AG08396 (cell line): ENCODE measurements at regions not wholly inside any gene's neighbourhood (a gene's known extent, or its start where the extent isn't known, plus 50 kb on each side); places are given as distances from the start of the nearest gene placed in this dataset.

Source experiments
- DNase-seq: peaks from one replicate; pipeline ENCODE4 v3.0.0; 2012; ENCODE audit warnings: low spot score, mixed read lengths

- no peak for DNase-seq
Measured at GRCh38 chr14:56501909-56502530, 77.6 kb upstream of the TMEM260 start.

GRCh38 chr14:56505361-56505760 lies 74.2 kb upstream of the TMEM260 start:
- no peak for DNase-seq

GRCh38 chr14:56512521-56512920 lies 67.1 kb upstream of the TMEM260 start:
- DNase-seq, result no peak

- no peak for DNase-seq
Measured at GRCh38 chr14:56514663-56515371, 64.8 kb upstream of the TMEM260 start.

GRCh38 chr14:56515739-56516138 lies 63.9 kb upstream of the TMEM260 start:
- no peak for DNase-seq

GRCh38 chr14:56522403-56522802 lies 57.2 kb upstream of the TMEM260 start:
- DNase-seq, result no peak

- no peak for DNase-seq
Measured at GRCh38 chr14:56524971-56525677, 54.5 kb upstream of the TMEM260 start.

GRCh38 chr14:56528927-56529326 lies 50.7 kb upstream of the TMEM260 start:
- DNase-seq, result no peak
